Endometrial microvascular endothelial cells (primary cell): ENCODE measurements at regions not wholly inside any gene's neighbourhood (a gene's known extent, or its start where the extent isn't known, plus 50 kb on each side); places are given as distances from the start of the nearest gene placed in this dataset.

ENCODE experiments used
- in situ Hi-C: cut with HindIII; loops from 2 replicates; pipeline ENCODE4 v1.10.0; 2017; ENCODE audit warnings: low sequenced_read_pairs, low pct_unique_long_range_greater_than_20kb; ENCODE audit errors: inconsistent ontology term

- in situ Hi-C loops, result no loop called here
Measured at GRCh38 chr20:6940876-6941275, 173.4 kb downstream of the BMP2 start.

- in situ Hi-C loops, result no loop called here
Measured at GRCh38 chr20:6941571-6941970, 174.1 kb downstream of the BMP2 start.

GRCh38 chr20:6942266-6942665, 174.8 kb downstream of the BMP2 start:
- in situ Hi-C loops, result no loop called here

GRCh38 chr20:6944292-6944691, 176.8 kb downstream of the BMP2 start:
- in situ Hi-C loops, result no loop called here

GRCh38 chr20:6953611-6954010, 186.1 kb downstream of the BMP2 start:
- in situ Hi-C loops, result no loop called here

- in situ Hi-C loops, result no loop called here
Measured at GRCh38 chr20:6954219-6954618, 186.7 kb downstream of the BMP2 start.

GRCh38 chr20:6956056-6956455, 188.6 kb downstream of the BMP2 start:
- in situ Hi-C loops, result no loop called here

GRCh38 chr20:6956574-6956973, 189.1 kb downstream of the BMP2 start:
- in situ Hi-C loops, result no loop called here

- in situ Hi-C loops, result no loop called here
Measured at GRCh38 chr20:6959900-6960312, 192.4 kb downstream of the BMP2 start.

GRCh38 chr20:6966721-6967120, 199.2 kb downstream of the BMP2 start:
- in situ Hi-C loops, result no loop called here

- in situ Hi-C loops, result no loop called here
Measured at GRCh38 chr20:6974838-6975237, 207.4 kb downstream of the BMP2 start.

- in situ Hi-C loops, result no loop called here
Measured at GRCh38 chr20:6975311-6975710, 207.8 kb downstream of the BMP2 start.

- in situ Hi-C loops, result no loop called here
Measured at GRCh38 chr20:6976106-6976900, 208.8 kb downstream of the BMP2 start.

- in situ Hi-C loops, result no loop called here
Measured at GRCh38 chr20:6979621-6980020, 212.1 kb downstream of the BMP2 start.

GRCh38 chr20:6993011-6993410, 225.5 kb downstream of the BMP2 start:
- in situ Hi-C loops, result no loop called here

GRCh38 chr20:6993511-6993910, 226.0 kb downstream of the BMP2 start:
- in situ Hi-C loops, result no loop called here

- in situ Hi-C loops, result no loop called here
Measured at GRCh38 chr20:6994452-6994851, 227.0 kb downstream of the BMP2 start.

- in situ Hi-C loops, result no loop called here
Measured at GRCh38 chr20:6998909-6999308, 231.4 kb downstream of the BMP2 start.

- in situ Hi-C loops, result no loop called here
Measured at GRCh38 chr20:6999381-6999780, 231.9 kb downstream of the BMP2 start.

- in situ Hi-C loops, result no loop called here
Measured at GRCh38 chr20:7003598-7003997, 236.1 kb downstream of the BMP2 start.

GRCh38 chr20:7004801-7005200, 237.3 kb downstream of the BMP2 start:
- in situ Hi-C loops, result no loop called here
